ENCODE measurements at regions not wholly inside any gene's neighbourhood (a gene's known extent, or its start where the extent isn't known, plus 50 kb on each side); places are given as distances from the start of the nearest gene placed in this dataset.

DNA sequence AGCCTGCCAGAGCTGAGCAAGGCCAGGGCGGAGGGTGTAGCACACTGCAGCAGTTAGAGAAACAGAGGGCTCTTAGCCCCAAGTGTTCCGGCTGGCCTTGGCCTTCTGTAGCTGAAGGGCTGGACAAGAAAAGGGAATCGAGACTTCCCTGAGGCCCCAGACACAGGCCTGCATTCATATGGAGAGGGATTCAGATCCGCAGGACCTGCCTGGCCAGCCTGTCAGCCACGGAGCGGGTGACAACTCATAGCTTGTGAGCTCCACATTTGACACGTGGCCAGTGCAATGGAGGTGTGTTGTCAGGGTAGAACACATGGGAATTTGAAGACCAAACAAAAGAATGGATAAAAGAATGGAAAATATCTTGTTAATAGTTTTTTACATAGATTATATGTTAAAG, 182.2 kb upstream of the GSC start:
- DNase-seq, result no peak

DNA sequence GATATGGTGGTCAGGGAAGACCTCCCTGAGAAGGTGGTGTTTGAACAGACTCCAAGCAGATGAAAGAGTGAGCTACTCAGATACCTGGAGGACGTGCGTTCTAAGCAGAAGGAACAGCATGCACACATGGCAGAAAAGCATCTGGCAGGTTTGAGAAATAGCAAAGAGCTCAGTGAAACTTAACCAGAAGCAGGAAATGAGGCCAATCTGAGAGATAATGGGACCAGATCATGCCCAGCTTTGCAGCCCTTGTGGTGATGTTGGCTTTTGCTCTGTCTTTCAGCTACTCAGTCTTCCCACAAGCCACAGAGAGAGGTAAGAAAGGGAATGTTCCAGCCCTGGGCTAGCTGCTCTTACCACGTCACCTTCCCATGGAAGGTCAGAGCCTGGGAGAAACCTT, 176.3 kb upstream of the GSC start:
- no peak for DNase-seq

DNA sequence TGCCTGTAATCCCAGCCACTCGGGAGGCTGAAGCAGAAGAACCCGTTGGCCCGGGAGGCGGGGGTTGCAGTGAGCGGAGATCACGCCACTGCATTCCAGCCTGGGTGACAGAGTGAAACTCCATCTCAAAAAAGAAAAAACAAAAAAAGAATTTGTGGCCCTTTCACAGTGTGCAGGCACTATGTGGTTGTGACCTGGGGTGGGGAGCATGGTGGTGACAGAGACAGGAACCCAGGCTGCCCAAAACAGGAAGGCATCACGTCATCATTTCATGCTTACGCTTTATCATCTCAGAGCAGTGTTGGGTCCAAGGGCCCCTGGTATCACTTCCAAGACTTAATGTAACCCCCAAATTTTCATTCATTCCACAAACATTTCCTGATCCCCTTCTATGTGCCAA, 175.7 kb upstream of the GSC start:
- no peak for DNase-seq

DNA sequence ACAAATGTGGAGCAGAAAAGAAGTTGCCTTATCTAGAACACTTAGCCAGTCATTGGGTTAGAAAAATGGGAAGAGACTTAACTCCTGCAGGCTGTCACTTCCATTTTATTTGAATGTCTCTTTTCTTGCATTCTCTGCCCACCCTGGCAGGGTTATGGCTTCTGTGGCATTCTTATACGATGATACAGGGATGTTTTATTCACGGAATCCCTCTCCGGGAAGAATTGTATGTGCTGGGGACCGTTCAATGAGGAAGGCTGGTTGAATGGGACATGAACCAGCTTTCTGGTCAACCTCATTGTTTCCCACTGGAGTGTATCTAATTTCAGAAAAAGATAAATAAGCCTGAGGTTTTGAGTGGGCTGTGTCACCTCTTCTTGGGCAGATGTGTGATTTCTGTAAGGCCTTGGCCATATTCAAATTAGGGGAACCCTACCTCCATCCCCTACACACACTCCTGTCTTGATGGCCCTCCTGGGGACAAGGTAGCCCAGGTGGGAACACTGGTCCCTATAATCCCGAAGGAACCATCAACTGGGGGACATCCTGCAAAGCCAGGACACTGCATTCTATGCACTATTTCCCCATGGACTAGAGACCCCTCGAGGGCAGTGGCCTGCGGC, 174.8 kb upstream of the GSC start:
- no peak for DNase-seq

DNA sequence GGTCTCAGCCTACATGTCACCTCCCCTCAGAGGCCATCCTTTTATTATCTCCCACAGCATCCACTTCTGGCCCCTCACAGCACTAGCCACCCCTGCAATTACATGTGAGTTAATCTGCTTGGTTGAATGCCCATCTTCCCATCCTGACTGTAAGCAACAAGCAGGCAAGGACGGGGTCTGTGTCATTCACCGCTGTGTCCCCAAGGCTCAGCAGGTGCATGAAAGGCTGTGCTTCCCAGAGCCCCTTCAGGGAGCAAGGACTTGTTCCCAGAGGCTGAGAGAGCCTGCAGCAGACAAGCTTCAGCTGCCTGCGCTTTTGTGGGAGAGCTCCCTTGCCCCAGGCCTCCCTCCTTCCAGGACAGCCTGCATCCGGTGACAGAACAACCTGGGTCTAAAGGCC, 172.7 kb upstream of the GSC start:
- no peak for DNase-seq

DNA sequence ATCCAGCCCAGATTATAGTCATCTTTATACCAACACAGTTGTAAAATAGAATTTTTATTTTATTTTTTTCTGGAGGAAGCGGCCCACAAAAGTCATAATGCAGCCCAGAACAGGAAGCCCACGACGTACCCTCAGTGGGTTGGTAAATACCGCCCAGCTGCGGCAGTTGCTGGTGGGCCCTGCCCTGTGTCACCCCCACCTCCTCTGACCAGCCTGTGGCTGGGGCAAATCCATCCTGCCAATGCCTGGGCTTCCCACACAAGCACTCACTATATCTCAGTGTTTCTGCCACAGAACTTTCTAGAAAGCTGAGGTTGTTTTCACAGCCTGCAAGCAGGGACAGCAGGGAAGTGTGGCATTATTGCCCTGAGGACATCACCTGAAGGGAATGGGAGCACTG, 171.4 kb upstream of the GSC start:
- no peak for DNase-seq

DNA sequence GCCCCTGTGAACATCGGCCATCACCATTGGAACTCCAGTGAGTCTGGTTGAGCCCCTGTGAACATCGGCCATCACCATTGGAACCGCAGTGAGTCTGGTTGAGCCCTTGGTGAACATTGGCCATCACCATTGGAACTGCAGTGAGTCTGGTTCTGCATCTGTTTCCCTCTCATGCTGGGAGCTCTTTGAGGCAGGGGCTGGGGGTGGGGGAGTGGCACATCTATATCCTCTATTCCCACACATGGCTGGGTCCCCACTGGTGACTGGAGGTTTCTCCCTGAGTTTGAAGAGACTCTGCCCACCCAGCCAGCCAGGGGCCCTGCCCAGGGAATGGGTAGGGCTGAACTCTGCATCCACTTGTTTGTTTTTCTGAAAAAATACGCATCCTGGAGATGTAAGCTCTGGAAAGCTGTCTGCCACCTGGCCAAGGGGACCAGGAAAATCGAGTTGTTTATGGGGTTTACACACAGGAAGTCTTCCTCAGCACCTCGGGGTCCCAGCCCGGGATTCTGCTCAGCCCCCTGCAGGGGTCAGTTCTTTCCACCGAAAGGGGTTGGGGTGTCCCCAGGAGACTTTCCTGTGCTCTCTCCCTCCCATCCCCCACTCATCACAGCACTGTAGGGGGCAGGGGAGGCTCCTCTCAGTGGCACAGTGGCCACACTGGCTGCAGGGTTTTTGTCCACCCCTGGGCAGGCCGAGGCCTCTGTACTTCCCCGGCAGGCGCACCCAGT, 170.5 kb upstream of the GSC start:
- no peak for DNase-seq

DNA sequence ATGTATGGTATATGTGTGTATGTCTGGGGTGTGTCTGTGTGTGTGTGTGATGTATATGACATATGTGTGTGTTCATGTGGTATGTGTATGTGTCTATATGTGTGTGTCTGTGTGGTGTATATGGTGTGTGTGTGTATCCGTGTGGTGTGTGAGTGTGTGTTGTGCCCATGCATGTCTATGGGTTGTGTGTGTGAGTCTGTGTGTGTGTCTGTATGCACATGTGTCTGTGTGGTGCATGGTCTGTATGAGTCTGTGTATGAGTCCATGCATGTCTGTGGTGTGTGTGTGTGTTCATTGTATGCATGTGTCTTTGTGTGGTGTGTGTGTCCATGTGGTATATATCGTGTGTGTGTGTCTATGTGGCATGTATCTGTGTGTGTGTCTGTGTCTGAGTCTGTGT, 168.1 kb upstream of the GSC start:
- DNase-seq, result no peak

DNA sequence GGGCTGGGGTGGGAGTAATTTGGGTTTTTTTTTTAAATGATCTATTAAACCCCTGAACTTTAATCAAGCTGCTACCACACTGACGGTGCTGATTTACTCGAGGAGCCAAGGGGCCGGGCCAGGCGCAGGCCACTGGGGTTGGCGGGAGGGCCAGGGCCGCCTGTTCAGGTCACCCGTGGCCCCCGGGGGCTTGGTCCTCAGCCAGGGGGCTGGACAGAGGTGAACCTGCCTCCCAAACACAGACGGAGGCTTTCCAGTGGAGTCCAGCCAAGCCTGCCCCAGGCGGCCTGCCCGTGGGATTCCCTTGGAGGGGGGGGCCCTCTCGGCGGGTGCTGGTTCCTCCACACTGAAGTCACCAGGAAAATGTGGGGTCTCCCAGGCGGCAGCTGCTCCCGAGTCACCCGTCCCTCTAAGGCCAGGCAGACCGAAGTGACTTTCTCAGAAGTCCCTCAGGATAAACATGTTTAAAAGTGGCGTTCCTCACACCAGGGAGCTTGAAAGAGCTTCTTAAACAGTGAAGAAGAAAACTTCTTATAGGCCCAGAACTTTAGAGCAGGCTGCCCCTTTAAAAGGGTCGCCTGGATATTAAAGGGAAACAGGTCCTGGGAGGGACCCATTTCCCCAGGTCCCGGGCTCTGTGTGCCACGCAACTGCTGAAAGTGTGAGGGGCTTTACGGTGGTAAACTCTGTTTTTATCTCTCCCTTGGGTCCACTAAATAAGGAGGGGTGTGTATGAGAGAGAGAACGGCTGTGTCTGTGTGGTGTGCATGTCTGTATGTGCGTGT, 167.2 kb upstream of the GSC start:
- DNase-seq, result no peak

DNA sequence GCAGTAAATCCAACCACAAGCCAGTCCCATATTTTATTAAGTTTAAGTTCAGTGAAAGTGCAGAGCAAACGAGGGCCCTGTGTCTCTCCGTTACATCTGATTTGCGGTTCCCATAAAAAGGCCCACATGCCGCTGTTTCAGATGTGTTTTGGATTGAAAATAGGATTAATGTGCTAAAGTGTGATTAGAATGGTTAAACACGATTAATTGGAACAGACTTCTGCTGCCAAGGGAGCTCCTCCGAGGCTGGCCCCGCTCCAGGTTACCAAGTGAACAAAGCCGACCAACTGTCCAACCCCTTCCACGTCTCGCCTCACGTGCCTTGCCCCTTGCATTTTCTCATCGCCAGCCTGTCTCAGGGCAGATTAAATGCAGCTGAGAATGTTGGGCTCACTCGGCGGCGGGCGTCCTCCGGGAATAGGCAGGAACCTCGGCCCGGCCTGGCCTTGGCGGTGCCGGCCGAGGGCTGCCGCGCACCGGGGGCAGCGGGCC, 166.5 kb upstream of the GSC start:
- no peak for DNase-seq

DNA sequence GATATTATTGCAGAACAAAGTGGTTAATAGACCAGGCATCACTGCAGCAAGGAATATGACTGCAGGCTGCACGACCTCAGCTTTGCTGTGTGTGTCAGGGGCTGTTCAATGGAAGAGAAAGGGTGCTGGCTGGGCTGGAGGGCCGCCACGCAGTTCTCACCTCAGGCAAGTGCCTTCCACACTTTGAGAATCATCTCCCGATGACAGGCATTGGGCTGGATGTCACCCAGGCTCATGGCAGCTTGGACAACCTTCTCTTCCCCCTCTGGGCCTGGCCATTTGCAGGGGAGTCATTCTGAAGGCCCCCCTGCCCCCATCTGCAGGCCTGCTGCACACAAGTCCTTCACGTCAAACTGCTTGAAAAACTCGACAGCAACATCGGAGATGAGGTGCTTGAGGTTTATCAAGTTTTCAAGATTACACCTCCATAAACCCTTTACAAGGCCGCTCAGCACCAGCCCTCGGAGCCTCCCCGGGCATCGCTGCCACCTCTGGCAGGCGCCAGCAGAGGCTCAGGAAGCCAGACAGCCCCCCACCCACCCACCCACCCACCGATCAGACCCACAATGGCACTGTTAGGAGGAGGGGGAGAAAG, 165.9 kb upstream of the GSC start:
- DNase-seq, result no peak

DNA sequence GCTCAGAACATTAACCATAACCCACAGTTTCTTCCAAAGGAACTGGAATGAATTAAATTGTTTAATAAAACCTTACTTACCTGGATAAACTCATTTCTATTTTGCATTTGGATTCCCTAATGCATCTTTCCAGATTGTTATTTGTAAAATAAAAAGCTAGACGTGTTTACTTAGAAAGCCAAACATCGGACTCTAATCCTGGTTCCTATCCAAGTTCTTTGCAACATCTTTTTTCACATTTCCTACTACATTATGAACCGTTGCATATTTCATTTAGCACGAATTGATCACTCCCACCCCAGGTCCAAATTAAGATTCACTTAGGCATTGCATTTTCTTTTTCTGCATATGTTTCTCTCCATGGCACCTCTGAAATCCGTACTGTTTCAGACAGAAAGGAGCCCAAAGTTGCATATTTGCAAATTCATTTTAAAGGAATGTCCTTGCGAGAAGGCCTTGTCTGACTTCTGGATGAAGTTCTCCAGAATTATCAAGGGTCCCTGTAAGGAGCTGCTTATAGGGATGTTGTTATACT, 164.4 kb upstream of the GSC start:
- DNase-seq, result no peak

DNA sequence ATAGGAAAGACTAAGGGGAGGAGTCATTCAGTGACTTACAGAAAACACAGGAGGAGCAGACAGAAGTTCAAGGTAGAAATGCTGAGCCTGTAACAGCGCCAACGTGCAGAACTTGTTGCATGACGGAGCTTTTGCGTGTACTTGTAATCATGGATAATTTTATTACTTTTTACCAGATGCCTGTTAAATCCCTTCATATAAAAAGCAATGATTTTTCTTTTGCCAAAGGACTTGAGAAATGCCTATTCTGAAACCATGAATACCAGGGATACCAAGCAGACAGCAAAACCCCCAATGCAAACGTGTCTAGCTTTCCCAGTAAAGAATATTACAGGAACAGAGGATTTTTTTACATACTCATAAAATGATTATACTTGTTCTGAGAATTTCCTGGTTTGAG, 163.6 kb upstream of the GSC start:
- DNase-seq, result no peak

DNA sequence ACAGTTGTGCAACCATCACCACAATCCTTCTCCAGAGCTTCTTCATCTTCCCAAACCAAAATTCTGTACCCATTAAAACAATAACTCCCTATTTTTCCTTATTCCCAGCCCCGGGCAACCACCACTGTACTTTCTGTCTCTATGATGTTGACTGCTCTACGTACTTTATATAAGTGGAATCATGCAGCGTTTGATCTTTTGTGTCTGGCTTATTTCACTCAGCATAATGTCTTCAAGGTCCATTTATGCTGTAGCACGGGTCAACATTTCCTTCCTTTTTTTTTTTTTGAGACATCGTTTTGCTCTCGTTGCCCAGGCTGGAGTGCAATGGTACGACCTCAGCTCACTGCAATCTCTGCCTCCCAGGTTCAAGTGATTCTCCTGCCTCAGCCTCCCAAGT, 162.7 kb upstream of the GSC start:
- no peak for DNase-seq

DNA sequence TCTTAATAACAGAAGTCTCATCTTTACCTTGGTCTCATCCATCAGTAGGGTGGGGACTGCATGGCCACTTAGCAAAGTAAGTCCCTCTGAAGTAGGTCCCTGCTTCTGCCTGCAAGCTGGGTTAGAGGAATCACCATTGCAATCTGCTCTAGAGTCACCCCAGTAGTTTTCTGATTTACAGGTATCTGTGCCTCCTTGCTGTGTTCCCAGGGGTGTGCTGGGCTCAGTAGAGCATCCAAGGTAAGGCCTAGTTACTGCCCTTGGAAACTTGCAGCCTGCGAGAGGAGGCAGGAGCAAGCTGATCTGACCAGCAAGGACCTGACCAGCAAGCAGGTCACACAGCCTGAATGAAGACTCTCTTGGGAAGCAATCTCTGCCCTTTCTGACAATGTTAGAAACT, 160.8 kb upstream of the GSC start:
- DNase-seq, result no peak

DNA sequence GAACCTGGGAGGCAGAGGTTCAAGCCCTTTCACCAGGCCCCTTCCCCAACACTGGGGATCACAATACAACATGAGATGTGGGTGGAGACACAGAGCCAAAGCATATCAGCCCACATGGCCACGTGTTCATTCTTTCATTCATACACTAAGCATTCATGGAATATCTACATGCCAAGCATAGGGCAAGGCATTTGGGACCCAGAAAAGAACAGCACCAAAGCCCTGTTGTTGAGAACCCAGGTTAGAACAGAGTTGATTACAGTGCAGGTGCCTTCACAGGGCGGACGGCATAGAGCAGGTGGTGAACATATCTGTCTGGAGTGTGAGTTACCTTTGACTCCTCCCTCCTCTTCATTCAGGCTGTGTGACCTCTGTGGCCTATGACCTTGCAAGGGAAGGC, 159.4 kb upstream of the GSC start:
- DNase-seq, result no peak

DNA sequence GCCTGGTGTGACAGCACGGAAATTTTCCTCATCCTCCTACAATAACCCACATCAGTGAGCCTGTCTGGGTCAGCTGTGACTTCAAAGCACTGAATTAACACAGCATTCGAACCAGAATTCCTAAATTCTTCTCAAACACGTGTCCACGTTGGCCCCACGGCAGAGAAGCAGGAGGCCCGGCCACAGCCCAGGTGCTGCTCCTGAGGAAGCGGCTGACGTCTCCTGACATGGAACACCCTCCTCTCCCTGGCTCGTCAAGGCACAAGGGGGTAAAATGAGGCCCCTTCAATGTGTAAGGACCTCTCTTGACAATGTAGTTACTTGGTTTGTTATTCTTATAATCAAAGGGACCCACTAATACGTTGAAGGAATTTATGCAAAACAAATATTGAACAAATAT, 156.3 kb upstream of the GSC start:
- no peak for DNase-seq

DNA sequence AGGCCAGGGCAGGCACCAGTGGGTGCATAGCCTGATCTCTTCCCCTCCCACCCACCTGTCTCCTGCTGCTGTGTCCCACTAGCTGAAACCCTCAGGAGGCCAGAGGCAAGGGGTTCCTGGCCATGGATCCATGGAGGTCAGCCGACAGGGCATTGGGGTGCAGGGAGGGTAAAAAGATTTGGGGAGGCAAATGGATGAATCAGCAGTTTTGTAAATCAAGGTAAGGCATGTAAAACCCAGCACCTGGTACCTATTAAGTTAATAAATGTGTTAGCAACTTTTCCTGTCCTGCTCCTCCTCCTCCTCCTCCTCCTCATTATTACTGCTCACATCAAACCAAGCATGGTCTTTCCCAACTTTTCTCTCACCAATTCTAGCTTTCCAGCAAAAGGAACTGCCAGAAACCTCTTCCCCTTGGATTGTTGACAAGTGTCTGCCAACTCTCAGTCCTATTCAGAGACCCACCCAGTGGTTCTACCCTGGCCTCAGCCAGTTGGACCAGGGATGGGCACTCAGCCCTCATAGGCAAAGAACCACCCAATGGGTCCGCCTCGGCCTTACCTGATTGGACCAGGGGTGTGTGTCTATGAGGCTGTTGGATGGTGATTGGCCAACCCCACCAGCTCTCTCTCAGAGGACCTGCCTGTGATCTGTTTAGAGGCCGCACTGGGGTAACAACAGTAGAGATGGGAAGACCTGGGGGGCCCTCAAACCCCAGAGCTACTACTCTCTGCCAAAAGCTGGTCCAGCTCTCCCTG, 155.7 kb upstream of the GSC start:
- no peak for DNase-seq

DNA sequence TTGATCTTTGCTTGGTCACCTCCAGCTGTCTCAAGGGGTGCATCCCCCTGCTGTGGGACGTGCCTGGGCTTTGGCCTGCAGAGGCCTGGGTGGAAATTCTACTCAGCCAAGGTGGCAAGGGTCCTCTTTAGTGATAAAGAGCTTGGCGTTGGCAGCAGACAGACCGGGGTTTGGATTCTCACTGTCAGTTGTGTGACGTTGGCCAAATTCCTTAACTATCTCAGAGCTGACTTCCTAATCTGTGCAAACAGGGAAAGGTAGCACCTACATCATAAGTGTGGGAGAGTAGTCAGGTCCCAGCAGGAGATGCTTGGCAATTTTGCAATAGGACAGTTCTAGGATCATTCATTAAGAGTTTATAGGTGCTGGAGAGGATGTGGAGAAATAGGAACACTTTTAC, 154.3 kb upstream of the GSC start:
- no peak for DNase-seq

DNA sequence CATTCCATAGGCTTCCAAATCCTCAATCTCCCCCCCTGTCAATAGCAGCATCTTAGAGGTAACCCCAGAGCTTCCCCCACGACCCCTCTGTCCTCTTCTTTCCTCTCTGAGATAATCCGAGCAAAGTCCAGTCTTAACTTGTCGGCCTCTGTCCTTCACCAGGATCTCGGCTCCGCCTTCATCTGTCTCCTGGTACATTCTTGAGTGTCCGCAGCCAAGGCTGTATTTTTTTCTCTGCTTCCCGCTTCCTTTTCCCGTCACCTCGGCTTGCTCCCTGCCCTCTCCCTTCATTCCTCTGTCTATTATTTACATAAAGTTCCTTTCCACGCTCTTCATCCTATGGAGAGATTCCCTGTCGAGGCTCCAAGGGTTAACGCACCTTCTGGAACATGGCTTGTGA, 153.9 kb upstream of the GSC start:
- DNase-seq, result no peak

DNA sequence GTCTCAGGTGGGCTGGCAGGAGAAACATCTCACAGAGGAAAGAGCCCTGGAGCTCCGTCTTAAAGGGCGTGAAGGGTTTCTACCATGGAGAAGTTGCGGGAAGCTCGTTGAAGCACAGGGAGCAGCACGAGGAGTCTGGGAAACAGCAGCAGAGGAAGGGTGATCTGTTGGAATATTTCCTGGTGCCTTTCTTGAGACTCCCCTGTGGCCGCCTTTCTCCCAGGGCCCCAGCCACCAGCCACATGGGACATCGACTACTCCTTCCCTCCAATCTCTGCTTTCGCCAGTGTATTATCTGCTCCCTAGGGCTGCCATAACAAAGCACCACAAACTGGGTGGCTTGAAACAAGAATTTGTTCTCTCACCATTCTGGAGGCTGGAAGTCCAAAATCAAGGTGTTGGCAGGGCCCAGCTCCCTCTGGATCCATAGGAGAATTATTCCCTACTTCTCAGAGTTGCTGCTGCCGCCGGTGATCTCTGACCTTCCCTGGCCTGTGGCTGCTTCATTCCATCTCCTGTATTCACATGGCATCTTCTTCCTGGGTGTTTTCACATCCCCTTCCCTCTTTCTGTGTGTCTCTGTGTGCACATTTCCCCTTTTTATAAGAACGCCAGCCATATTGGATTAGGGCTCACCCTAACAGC, 152.8 kb upstream of the GSC start:
- no peak for DNase-seq

DNA sequence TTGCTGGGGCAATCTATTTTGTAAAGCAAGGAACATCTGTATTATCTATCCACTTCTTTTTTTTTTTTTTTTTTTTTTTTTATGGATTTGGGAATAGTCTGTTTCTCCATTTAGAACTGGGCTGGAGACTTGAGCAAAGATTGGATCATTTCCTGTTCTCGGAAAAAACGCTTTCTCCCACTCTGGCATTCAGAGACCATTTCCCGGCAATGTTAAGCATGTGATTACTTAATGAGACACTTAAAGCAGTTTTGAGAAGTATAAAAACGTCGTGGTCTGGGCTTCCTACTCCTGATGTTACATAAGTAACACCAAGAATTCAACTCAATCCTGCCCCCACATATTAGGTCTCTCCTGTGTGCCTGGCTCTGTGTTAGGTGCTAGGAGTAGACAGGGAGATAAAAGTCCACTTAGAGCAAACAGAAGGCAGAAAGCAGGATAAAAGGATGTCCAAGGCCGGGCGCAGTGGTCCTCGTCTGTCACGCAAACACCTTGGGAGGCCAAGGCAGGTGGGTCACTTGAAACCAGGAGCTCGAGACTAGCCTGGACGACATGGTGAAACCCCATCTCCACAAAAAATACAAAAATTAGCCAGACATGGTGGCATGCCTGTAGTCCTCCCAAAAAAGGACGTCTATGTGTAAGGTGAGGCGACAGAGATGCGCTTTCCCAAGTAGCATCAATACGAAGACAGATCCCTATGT, 152.1 kb upstream of the GSC start:
- DNase-seq, result no peak
